ENCODE measurements at regions not wholly inside any gene's neighbourhood (a gene's known extent, or its start where the extent isn't known, plus 50 kb on each side); places are given as distances from the start of the nearest gene placed in this dataset.

GRCh38 chr9:27743490-27743889, 170.2 kb upstream of the C9orf72 start:
- TF ChIP-seq POLR2A (IDR thresholded peaks at IDR 0.05; ENCODE audit: low read depth) (no peak), CTCF (IDR thresholded peaks at IDR 0.05) (no peak), EP300 (IDR thresholded peaks at IDR 0.05) (no peak), POLR2AphosphoS5 (IDR thresholded peaks at IDR 0.05) (no peak)

Measured in esophagus muscularis mucosa (tissue), 4 donors.